NCI-H446 treated with DMSO at 0.1 percent for 48 hours (cell line): ENCODE measurements at regions not wholly inside any gene's neighbourhood (a gene's known extent, or its start where the extent isn't known, plus 50 kb on each side); places are given as distances from the start of the nearest gene placed in this dataset.

Experiments used
- DNase-seq: peaks from one replicate; lab custom pipeline; 2025; lab: John Stamatoyannopoulos, UW

- no peak for DNase-seq
Measured at GRCh38 chrX:10818651-10819050, 198.3 kb upstream of the MID1 start.

- DNase-seq: no peak
Measured at GRCh38 chrX:10819973-10820372, 199.6 kb upstream of the MID1 start.

- DNase-seq: no peak
Measured at GRCh38 chrX:10821293-10821692, 200.9 kb upstream of the MID1 start.

GRCh38 chrX:10828036-10828435, 207.7 kb upstream of the MID1 start:
- peak; percentile 62 for DNase-seq

- DNase-seq: peak; percentile 23
Measured at GRCh38 chrX:10828640-10829039, 208.3 kb upstream of the MID1 start.

- peak; percentile 80 for DNase-seq
Measured at GRCh38 chrX:10831716-10832502, 211.5 kb upstream of the MID1 start.

- no peak for DNase-seq
Measured at GRCh38 chrX:10833299-10834169, 213.1 kb upstream of the MID1 start.

- DNase-seq: no peak
Measured at GRCh38 chrX:10841579-10841978, 221.2 kb upstream of the MID1 start.

GRCh38 chrX:10842646-10843045, 222.3 kb upstream of the MID1 start:
- DNase-seq: no peak

GRCh38 chrX:10847333-10847732, 226.9 kb upstream of the MID1 start:
- no peak for DNase-seq

- DNase-seq: no peak
Measured at GRCh38 chrX:10851809-10852208, 231.4 kb upstream of the MID1 start.

GRCh38 chrX:10854594-10854993, 234.2 kb upstream of the MID1 start:
- DNase-seq: peak; percentile 49

- DNase-seq: peak; percentile 20
Measured at GRCh38 chrX:10855845-10856244, 235.5 kb upstream of the MID1 start.

GRCh38 chrX:10856797-10857196, 236.4 kb upstream of the MID1 start:
- peak; percentile 0 for DNase-seq

- DNase-seq: peak; percentile 81
Measured at GRCh38 chrX:10859353-10859752, 239.0 kb upstream of the MID1 start.

- no peak for DNase-seq
Measured at GRCh38 chrX:10875995-10876394, 235.1 kb upstream of the HCCS start.

- no peak for DNase-seq
Measured at GRCh38 chrX:10882484-10882883, 228.6 kb upstream of the HCCS start.

- DNase-seq: no peak
Measured at GRCh38 chrX:10884246-10884645, 226.9 kb upstream of the HCCS start.

- DNase-seq: no peak
Measured at GRCh38 chrX:10892621-10893225, 218.4 kb upstream of the HCCS start.

- no peak for DNase-seq
Measured at GRCh38 chrX:10893366-10893765, 217.8 kb upstream of the HCCS start.

- no peak for DNase-seq
Measured at GRCh38 chrX:10893976-10894375, 217.2 kb upstream of the HCCS start.

GRCh38 chrX:10897768-10898167, 213.4 kb upstream of the HCCS start:
- no peak for DNase-seq
